Gastrocnemius medialis (tissue), 4 donors: ENCODE measurements at regions not wholly inside any gene's neighbourhood (a gene's known extent, or its start where the extent isn't known, plus 50 kb on each side); places are given as distances from the start of the nearest gene placed in this dataset.

Source experiments
- ATAC-seq, 2 donors: fragments of 150-250 bp; one replicate each; pipeline ENCODE4 v1.9.1; 2016
- DNase-seq, 2 donors: peaks; one replicate each; pipeline ENCODE4 v3.0.0-alpha.2; 2019
- H3K27ac ChIP-seq, 4 donors: fragments of 200-600 bp; sonication (generic); 1 replicate in 1 of 4; 2 replicates in 3 of 4; pipeline ENCODE4 v1.5.1; 2016 to 2018; ENCODE audit warnings: mild to moderate bottlenecking in 2 of 4, moderate library complexity in 1 of 4
- H3K27me3 ChIP-seq, 3 donors: fragments of 200-600 bp; sonication (generic) in 2 of 3; 1 replicate in 1 of 3; 2 replicates in 2 of 3; pipeline versions ENCODE4 v1.5.1 to v1.6.0; 2016 to 2019; ENCODE audit warnings: mild to moderate bottlenecking in 1 of 3, moderate library complexity in 1 of 3
- H3K36me3 ChIP-seq, 2 donors: fragments of 200-600 bp; sonication (generic) in 1 of 2; one replicate each; pipeline ENCODE4 v1.5.1; 2017 to 2018
- H3K4me1 ChIP-seq, 2 donors: fragments of 200-600 bp; sonication (generic) in 1 of 2; one replicate each; pipeline ENCODE4 v1.5.1; 2016 to 2017; ENCODE audit warnings: mild to moderate bottlenecking in 2 of 2
- H3K4me3 ChIP-seq, 4 donors: fragments of 200-600 bp; sonication (generic) in 3 of 4; 1 replicate in 1 of 4; 2 replicates in 3 of 4; pipeline ENCODE4 v1.5.1; 2016 to 2019; ENCODE audit warnings: mild to moderate bottlenecking in 2 of 4
- H3K9me3 ChIP-seq, 3 donors: fragments of 200-600 bp; sonication (generic) in 2 of 3; 1 replicate in 1 of 3; 2 replicates in 2 of 3; pipeline ENCODE4 v1.5.1; 2016 to 2019
- CTCF ChIP-seq, 5 experiments: fragments of 450-650 bp in 3 of 5; fragments of 200-600 bp in 2 of 5; sonication (generic) in 2 of 5; IDR thresholded peaks in 4 of 5; conservative IDR thresholded peaks in 1 of 5; 1 replicate in 4 of 5; 2 replicates in 1 of 5; pipeline ENCODE4 v1.5.1; 2016 to 2019; ENCODE audit warnings: antibody characterized with exemption in 5 of 5, mild to moderate bottlenecking in 3 of 5, moderate library complexity in 3 of 5
- POLR2A ChIP-seq, 2 donors: fragments of 450-650 bp; IDR thresholded peaks; one replicate each; pipeline ENCODE4 v1.6.1; 2017; ENCODE audit warnings: antibody characterized with exemption in 2 of 2, mild to moderate bottlenecking in 2 of 2, moderate library complexity in 2 of 2
- in situ Hi-C, 4 donors: fragments of 200-750 bp; cut with MboI; loops; one replicate each; pipeline versions ENCODE4 v1.15.0 to v1.8.0; 2017; ENCODE audit warnings: low sequenced_read_pairs in 4 of 4
- intact Hi-C: fragments of 100-400 bp; cut with DNase I; formaldehyde crosslinking; loops from one replicate; pipeline ENCODE4 v1.15.1; 2023; ENCODE audit warnings: low total_unique reads

- Histone ChIP-seq H3K9me3 (no peaks in the 10 kb centered on the region), H3K27ac (no peak overlapping the region), H3K27me3 (no peaks in the 10 kb centered on the region), H3K36me3 (no peaks in the 10 kb centered on the region), H3K4me1 (no peaks in the 10 kb centered on the region), H3K4me3 (no peak overlapping the region)
- intact Hi-C loops (no loop called here), in situ Hi-C loops (no loop called here)
- ATAC-seq (no peak), DNase-seq (no peak)
- TF ChIP-seq POLR2A (IDR thresholded peaks at IDR 0.05) (no peak), CTCF (IDR thresholded peaks at IDR 0.05 in 4 of 5, conservative IDR thresholded peaks at IDR 0.05 in 1 of 5) (no peak)
These were observed 87.0 kb upstream of the HTR2A start for GRCh38 chr13:46983881-46984280.

DNA sequence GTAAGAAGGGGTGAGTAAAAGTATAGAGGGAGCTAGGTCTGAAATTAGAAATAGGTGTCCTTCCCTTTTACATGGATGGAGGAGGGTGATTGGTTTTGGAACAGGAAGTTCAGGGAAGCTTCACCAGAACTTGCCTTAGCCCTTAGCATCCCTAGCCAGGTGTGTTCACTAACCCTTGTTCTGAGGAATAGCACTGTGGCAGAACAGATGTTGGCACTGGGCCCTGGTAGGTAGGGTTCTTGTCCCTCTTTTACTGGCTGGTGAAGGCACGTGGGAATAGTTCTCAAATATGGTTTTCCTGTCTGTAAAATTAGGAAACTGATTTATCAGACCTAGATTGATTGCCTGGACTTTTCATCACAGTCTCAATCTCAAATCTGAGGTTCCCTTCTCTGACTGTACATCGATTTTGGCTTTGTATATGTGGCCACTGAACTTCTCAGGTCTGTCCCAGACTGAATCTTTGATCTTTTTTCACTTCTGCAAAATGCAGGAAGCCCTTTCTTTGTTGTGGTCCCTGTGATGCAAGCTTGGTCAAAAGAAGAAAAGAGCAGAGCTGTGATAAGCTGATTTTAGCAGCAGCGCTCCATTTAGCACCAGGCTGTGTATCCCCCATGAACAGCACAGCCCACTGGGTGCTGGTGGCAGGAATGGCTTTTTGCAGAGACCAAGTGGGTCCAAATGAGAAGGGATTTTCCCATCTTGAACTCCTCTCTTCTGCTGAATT, 86.2 kb upstream of the HTR2A start:
- DNase-seq (no peak), ATAC-seq (no peak)
- Histone ChIP-seq H3K36me3 (no peaks in the 10 kb centered on the region), H3K9me3 (no peaks in the 10 kb centered on the region), H3K4me3 (no peak overlapping the region), H3K27me3 (no peaks in the 10 kb centered on the region), H3K27ac (no peak overlapping the region), H3K4me1 (no peaks in the 10 kb centered on the region)
- TF ChIP-seq POLR2A (IDR thresholded peaks at IDR 0.05): no peak
- no peak for TF ChIP-seq CTCF (IDR thresholded peaks at IDR 0.05 in 4 of 5, conservative IDR thresholded peaks at IDR 0.05 in 1 of 5)
- intact Hi-C loops (no loop called here), in situ Hi-C loops (no loop called here)

DNA sequence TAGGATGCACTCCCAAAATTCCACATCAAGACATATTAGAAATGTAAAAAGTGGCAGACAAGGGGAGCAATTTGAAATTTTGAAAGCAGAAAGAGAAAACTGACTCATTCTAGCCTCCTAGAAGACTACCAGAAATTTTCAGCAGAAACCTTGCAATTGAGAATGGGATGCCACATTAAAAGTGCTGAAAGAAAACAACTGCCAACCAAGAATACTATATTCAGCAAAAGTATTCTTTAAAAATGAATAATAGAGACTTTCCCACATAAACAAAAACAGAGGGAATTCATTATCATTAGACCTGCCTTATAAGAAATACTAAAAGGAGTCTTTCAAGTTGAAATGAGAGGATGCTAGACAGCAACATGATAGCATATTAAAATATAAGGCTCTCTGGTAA, 78.3 kb upstream of the HTR2A start:
- ATAC-seq: no peak
- no peaks in the 10 kb centered on the region for H3K36me3 ChIP-seq
- H3K4me3 ChIP-seq: no peak overlapping the region
- TF ChIP-seq CTCF (IDR thresholded peaks at IDR 0.05 in 4 of 5, conservative IDR thresholded peaks at IDR 0.05 in 1 of 5) (no peak), POLR2A (IDR thresholded peaks at IDR 0.05) (no peak)
- no peak for DNase-seq
- no peaks in the 10 kb centered on the region for H3K27me3 ChIP-seq
- no peaks in the 10 kb centered on the region for H3K9me3 ChIP-seq
- no peak overlapping the region for H3K27ac ChIP-seq
- in situ Hi-C loops (no loop called here), intact Hi-C loops (no loop called here)
- no peaks in the 10 kb centered on the region for H3K4me1 ChIP-seq

DNA sequence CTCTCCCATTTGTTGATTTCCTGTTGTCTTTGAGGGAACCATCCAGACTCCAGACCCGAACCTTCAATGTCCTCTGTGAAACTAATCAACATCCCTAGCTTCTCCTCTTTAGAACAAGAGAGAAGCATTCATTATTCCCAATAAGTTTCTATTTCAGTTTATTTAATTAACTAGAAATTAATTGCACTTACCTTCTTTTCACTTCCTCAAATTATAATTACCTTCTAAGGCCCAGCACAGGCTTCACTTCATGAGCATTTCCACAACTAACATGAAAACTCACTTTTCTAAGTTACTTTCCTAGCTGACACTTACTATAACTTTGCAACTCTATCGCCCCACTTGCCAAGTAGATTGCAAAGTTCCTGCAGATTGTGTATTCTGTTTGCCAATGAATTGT, 71.6 kb upstream of the HTR2A start:
- ATAC-seq (no peak), DNase-seq (no peak)
- no peak for TF ChIP-seq POLR2A (IDR thresholded peaks at IDR 0.05)
- no peak overlapping the region for H3K27ac ChIP-seq
- H3K9me3 ChIP-seq: no peaks in the 10 kb centered on the region
- no peaks in the 10 kb centered on the region for H3K27me3 ChIP-seq
- H3K36me3 ChIP-seq: no peaks in the 10 kb centered on the region
- H3K4me1 ChIP-seq: no peaks in the 10 kb centered on the region
- intact Hi-C loops: no loop called here
- in situ Hi-C loops: no loop called here
- H3K4me3 ChIP-seq: no peak overlapping the region

DNA sequence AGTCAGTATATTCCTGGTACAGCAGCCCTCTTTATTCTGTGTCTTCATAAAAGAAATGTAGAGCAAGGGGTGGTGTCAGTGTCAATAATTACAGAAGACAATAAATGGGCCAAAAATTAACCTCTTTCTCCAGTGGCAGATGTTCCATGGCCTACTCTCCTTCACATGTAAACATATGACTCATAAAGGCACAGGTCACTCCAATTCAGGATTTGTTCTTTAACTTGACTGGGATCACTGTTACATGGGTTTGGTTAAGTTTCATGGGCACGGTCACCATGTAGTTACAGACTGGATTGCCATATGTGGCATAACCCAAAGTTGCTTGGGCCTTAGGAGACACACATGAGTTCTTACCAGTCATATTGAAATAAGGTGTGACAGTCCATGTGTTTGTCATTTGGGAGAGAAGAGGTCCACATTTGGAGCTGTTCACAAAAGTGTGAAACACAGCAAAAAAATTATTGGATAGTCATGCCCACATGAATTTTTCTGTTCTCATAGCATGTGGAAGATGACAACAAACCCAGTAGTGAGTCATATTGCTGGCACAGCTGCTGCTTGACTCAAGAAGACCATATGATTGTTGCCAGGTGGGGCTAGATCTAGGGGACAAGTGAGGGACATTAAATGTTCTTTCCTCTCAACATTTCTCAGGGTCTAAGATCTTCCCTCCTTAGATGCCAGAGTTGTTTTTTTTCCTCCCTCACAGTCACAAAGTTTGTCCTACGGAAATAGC, 68.1 kb upstream of the HTR2A start:
- intact Hi-C loops: no loop called here
- no peak for ATAC-seq
- Histone ChIP-seq H3K36me3 (no peaks in the 10 kb centered on the region), H3K9me3 (no peaks in the 10 kb centered on the region), H3K4me3 (no peak overlapping the region), H3K4me1 (no peaks in the 10 kb centered on the region), H3K27me3 (no peaks in the 10 kb centered on the region), H3K27ac (no peak overlapping the region)
- in situ Hi-C loops: no loop called here
- TF ChIP-seq POLR2A (IDR thresholded peaks at IDR 0.05) (no peak), CTCF (IDR thresholded peaks at IDR 0.05 in 4 of 5, conservative IDR thresholded peaks at IDR 0.05 in 1 of 5) (no peak)
- no peak for DNase-seq
